ENCODE measurements at regions not wholly inside any gene's neighbourhood (a gene's known extent, or its start where the extent isn't known, plus 50 kb on each side); places are given as distances from the start of the nearest gene placed in this dataset.

DNA sequence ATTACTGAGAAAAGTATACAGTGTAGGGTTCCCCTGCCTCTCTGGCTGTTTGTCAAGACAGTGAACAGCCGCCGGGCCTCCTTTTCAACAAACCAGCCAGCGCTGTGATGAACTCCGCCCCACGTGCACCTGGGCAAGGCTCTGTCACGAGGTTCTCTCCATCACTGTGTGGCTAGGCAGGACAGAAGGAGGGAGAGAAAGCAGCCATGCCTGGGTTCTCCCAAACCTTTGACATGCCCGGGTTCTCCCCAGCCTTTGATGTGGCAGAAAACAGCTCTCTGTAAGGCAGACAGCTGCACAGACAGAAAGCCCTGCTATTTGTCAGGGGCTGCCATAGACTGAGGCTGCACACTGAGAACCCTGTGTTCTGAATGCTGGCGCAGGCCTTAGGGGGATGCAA is 101.4 kb upstream of the TRPM1 start (continued):
- TF ChIP-seq BRCA1 (IDR thresholded peaks at IDR 0.05; ENCODE audit: low read depth, low read length) (no peak), ZNF274 (IDR thresholded peaks at IDR 0.05; ENCODE audit: borderline replicate concordance, extremely low read depth, low read length) (no peak), CTBP2 (IDR thresholded peaks at IDR 0.05; ENCODE audit: borderline replicate concordance, insufficient read depth, insufficient read length, low read length) (no peak), RXRA (IDR thresholded peaks at IDR 0.05; ENCODE audit: insufficient read depth, low read depth, low read length) (no peak)
